SKM-1 treated with dmso at 0.1 percent for 144 hours (cell line): ENCODE measurements at regions not wholly inside any gene's neighbourhood (a gene's known extent, or its start where the extent isn't known, plus 50 kb on each side); places are given as distances from the start of the nearest gene placed in this dataset.
"Not testable (repeated sequence)": the region's sequence is repeated elsewhere in the genome, so short reads cannot be mapped to it uniquely, and the experiment has no call there.

Experiments used
- DNase-seq: peaks from one replicate; lab custom pipeline; 2025; ENCODE audit not compliant: unreplicated experiment; lab: John Stamatoyannopoulos, UW

DNA sequence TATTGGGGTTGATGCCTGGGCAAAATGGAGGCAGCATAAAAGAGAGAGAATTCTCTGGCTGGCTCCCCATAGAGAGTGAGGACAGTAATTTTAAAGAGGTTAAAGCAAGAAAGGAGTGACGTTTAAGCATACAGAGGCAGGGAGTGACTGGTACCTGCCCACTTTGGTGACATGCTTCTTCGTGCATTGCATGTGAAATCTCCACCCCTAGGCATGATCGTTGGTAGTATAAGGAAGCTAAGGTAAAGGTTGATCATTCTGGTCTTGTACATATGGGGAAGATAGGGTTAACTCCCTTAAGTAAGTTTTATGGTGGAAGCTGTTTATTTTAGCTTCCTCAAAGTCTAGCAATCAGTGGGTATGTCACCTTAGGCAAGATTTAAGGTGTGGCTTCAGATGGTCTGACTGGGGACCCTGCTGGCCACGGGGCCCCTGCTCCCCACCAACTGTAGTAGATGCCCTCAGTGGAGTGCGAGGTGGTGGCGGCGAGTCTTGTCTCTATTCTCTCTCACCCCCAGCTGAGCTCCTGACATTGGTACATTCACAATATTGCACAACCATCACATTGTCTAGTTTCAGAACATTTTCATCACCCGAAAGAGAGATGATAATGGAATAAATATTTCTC lies 797.5 kb upstream of the SPRY2 start:
- no peak for DNase-seq

GRCh38 chr13:81133066-81133465 lies 792.1 kb upstream of the SPRY2 start:
- DNase-seq, result no peak

GRCh38 chr13:81117416-81117815 lies 776.5 kb upstream of the SPRY2 start:
- no peak for DNase-seq

DNA sequence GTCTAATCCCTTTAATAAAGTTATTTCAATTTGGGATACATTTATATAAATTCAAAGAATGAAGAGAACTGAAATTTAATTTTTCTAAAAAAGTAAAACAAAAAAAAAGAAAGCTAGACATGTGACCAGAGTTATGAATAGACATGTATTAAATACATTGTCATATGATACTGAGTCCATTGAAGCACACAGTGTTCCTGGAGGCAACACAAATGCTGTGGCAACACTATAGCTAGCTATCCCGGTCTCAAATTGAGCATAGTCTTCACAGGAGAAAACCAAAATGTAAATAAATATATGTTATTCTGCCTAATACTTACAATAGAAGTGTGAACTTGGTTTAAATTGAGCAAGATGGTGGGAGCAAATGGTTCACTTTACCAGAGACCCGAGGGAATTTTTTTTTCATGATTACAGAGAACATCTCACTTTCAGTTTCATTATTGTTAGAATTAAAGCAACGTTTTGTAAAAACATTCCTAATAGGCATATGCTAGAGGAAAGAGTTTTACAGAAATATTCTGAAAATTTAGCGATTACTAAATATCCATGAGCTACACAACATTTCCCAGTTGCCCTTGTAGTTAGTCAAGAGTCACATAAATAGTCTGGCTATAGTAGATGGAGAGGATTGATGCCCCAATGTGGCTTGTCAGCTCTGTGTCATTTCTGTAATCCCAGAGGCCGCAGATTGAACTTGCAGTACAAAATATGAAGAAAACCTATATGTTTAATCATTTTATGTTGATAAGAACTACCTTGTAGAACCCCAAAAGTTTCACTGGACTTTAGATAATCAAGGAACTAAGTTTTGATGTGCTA lies 775.7 kb upstream of the SPRY2 start:
- DNase-seq, result no peak

- no peak for DNase-seq
Measured at GRCh38 chr13:81109026-81109425, 768.1 kb upstream of the SPRY2 start.

GRCh38 chr13:81106348-81106747 lies 765.4 kb upstream of the SPRY2 start:
- no peak for DNase-seq

DNA sequence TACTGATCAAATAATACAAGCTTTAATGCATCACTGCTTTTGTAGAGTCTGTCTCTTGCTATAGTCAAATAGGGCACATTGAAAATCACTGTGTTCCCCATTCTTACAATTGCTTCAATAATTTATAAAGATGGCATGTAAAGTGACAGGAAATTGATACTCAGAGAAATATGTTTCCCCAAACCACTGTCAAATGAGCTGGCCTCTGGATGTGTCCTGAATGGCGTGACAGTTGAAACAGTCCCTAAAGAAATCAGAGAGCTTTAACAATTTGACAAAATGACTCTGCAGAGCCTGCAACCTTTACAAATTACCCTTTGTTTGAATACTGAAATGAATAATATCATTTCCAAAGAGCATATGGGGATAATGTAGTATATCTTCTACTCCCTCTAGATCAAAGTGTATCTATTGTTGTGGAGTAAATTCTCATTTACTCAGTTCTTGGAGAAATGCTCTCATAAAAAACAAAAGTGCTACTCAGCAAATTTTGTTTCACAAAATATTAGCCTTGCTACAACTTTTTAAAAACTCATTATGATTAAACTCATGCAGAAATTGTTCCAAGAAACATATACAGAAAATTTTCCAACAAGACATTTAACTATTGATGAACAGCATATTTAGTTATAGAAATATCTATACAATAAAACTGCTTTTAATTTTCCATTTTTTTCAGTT lies 763.2 kb upstream of the SPRY2 start:
- DNase-seq, result no peak

- not testable (repeated sequence) for DNase-seq
Measured at GRCh38 chr13:81102066-81102465, 761.1 kb upstream of the SPRY2 start.

GRCh38 chr13:81089371-81090157 lies 748.6 kb upstream of the SPRY2 start:
- no peak for DNase-seq

DNA sequence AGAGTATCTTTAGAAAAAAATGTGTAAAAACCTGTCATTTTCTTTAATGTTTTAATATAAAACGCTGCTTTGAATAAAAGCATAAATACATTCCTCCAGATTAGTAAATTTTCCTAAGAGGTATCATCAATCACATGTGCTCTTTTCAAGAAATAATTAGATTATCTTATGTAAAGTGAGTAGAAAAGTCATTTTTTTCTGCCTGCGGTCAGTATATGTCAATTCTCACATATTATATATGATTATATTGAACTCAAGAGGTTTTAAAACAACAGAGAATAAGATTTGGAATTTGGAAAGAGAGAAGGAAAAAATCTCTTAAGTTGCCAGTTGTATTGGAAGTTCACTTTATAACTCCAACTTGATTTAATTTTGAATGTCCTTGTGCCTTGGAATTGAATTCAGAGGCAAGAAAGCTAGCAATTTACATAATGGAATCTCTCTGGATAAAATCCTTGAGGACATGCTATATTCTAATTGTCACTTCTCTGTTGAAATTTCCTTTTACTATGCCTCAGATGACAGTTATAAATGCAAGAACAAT lies 740.1 kb upstream of the SPRY2 start:
- no peak for DNase-seq

- DNase-seq, result no peak
Measured at GRCh38 chr13:81078048-81078447, 737.1 kb upstream of the SPRY2 start.

- DNase-seq, result not testable (repeated sequence)
Measured at GRCh38 chr13:81069822-81070221, 728.9 kb upstream of the SPRY2 start.

DNA sequence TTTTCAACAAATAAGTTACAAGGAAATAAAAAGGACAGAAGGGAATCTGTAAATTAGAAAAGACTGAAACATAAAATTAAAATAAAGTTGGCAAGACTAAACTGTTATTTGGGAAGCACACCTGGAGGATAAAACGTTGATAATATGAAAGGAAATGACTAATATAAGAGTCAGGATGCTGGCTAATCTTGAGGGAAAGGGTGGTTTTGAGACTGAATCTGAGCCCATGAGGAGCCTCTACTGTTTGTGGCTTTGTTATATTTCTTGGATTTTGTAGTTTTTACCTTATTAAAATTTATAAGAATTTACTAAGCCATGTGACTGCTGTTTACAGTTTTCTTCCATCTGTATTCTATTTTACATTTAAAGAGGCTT lies 718.0 kb upstream of the SPRY2 start:
- no peak for DNase-seq

DNA sequence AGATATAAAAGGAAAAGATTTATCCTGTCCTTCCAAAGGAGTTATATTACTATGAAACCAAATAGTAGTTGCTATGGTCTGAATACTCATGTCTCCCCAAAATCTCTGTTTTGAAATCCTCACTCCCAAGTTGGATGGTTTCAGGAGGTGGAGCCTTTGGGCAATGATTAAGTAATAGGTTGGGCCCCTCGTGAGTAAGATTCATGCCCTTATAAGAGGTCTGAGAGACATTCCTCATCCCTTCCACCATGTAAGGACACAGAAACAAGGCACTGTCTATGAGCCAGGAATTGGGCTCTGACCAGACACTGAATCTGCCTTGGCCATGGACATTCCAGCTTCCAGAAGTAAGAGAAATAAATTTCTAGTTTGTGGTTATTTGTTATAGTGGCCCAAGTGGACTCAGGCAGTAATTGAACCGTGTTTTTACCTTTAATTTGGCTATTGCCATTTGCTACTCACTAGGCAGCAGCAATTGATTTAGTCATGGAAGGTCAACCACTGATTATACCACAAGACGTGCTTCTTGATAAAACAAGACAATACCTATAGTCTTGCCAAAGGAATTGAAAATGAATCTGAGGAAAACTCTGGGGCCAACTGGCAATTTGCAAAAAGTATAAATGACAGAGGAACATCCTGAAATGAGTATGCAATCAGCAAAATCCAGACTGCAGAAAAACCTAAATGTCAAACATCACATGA lies 717.4 kb upstream of the SPRY2 start:
- no peak for DNase-seq

GRCh38 chr13:81051873-81052272 lies 710.9 kb upstream of the SPRY2 start:
- no peak for DNase-seq

- no peak for DNase-seq
Measured at GRCh38 chr13:81048026-81048461, 707.1 kb upstream of the SPRY2 start.

DNA sequence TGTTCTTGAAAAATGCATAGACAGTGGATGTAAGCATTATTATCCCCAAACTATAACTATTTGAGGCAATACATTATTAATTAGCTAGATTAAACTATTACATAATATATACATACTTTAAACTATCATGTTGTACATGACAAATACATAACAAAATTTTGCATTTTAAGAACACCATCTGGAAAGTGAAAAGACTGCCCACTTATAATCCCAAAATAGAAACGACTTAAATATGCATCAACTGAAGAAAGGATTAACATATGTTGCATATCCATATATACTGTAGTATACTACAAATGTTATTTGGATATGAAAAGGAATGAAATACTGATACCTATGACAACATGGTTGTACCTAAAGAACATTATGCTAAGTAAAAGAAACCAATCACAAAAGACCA lies 700.8 kb upstream of the SPRY2 start:
- DNase-seq, result no peak

- no peak for DNase-seq
Measured at GRCh38 chr13:81031996-81032395, 691.1 kb upstream of the SPRY2 start.

DNA sequence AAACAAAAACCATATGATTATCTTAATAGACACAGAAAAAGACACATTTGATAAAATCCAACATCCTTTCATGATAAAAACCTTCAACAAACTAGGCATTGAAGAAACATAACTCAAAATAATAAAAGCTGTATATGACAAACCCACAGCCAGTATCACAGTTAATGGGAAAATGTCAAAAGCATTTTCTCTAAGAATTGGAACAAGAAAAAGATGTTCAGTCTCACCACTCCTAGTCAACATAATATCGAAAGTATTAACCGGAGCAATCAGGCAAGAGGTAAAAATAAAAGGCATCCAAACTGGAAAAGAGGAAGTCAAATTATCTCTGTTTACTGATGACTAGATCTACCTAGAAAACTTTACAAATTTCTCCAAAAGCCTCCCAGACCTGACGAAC lies 684.2 kb upstream of the SPRY2 start:
- no peak for DNase-seq

GRCh38 chr13:81021284-81021840 lies 680.4 kb upstream of the SPRY2 start:
- DNase-seq, result no peak
